GM12878 (cell line): ENCODE measurements at regions not wholly inside any gene's neighbourhood (a gene's known extent, or its start where the extent isn't known, plus 50 kb on each side); places are given as distances from the start of the nearest gene placed in this dataset.

Source experiments
- ATF3 ChIP-seq: IDR thresholded peaks from 2 replicates; pipeline ENCODE4 v1.6.1; 2011; ENCODE audit warnings: low read depth, mild to moderate bottlenecking, low read length, moderate library complexity, borderline replicate concordance; ENCODE audit errors: extremely low read depth
- BACH1 ChIP-seq: fragments of 450-650 bp; IDR thresholded peaks from 2 replicates; pipeline ENCODE4 v1.6.1; 2017; ENCODE audit warnings: mild to moderate bottlenecking, borderline replicate concordance
- CBFB ChIP-seq: IDR thresholded peaks from 2 replicates; pipeline ENCODE4 v1.6.1; 2016; ENCODE audit warnings: antibody characterized with exemption, low read depth
- CBX5 ChIP-seq: sonication (generic); IDR thresholded peaks from 2 replicates; pipeline ENCODE4 v1.6.1; 2016; ENCODE audit warnings: low read depth, moderate library complexity, mild to moderate bottlenecking, inconsistent platforms
- ESRRA ChIP-seq: IDR thresholded peaks from 2 replicates; pipeline ENCODE4 v1.6.1; 2012; ENCODE audit warnings: mild to moderate bottlenecking, low read length, improper control_type of control experiment
- FOS ChIP-seq: IDR thresholded peaks from 3 replicates; pipeline ENCODE4 v1.6.1; 2011; ENCODE audit warnings: borderline replicate concordance; ENCODE audit not compliant: insufficient read length; ENCODE audit errors: extremely low read depth
- GABPA ChIP-seq: IDR thresholded peaks from 2 replicates; pipeline ENCODE4 v1.6.1; 2014; ENCODE audit warnings: antibody characterized with exemption, low read depth, mild to moderate bottlenecking, inconsistent platforms
- IRF5 ChIP-seq: fragments of 450-650 bp; IDR thresholded peaks from 2 replicates; pipeline ENCODE4 v1.6.1; 2017; ENCODE audit warnings: borderline replicate concordance
- LARP7 ChIP-seq: fragments of 450-650 bp; IDR thresholded peaks from 2 replicates; pipeline ENCODE4 v1.6.1; 2017; ENCODE audit warnings: mild to moderate bottlenecking
- MTA3 ChIP-seq: IDR thresholded peaks from 2 replicates; pipeline ENCODE4 v1.6.1; 2012; ENCODE audit warnings: low read length, inconsistent platforms, borderline replicate concordance
- NBN ChIP-seq: fragments of 450-650 bp; IDR thresholded peaks from 2 replicates; pipeline ENCODE4 v1.6.1; 2016
- NR2F1 ChIP-seq: fragments of 450-650 bp; conservative IDR thresholded peaks from 2 replicates; pipeline ENCODE4 v1.6.1; 2017; ENCODE audit warnings: mild to moderate bottlenecking
- POLR2A ChIP-seq: IDR thresholded peaks from 2 replicates; pipeline ENCODE4 v1.6.1; 2011; ENCODE audit warnings: low read depth, mild to moderate bottlenecking, low read length
- RCOR1 ChIP-seq: conservative IDR thresholded peaks from 2 replicates; pipeline ENCODE4 v1.6.1; 2012; ENCODE audit warnings: low read depth, low read length, improper control_type of control experiment
- SMC3 ChIP-seq: IDR thresholded peaks from 2 replicates; pipeline ENCODE4 v1.6.1; 2011; ENCODE audit warnings: low read length, improper control_type of control experiment, borderline replicate concordance
- SUZ12 ChIP-seq: fragments of 200-600 bp; sonication (generic); IDR thresholded peaks from one replicate; pipeline ENCODE4 v1.6.1; 2018; ENCODE audit warnings: antibody characterized with exemption, mild to moderate bottlenecking; ENCODE audit not compliant: unreplicated experiment
- TAF1 ChIP-seq: IDR thresholded peaks from 2 replicates; pipeline ENCODE4 v1.6.1; 2011; ENCODE audit warnings: mild to moderate bottlenecking, low read depth, low read length, borderline replicate concordance
- TF ChIP-seq, protein P1 (sequence below): fragments of 450-650 bp; IDR thresholded peaks from 2 replicates; pipeline ENCODE4 v1.6.1; 2017; ENCODE audit warnings: mild to moderate bottlenecking, moderate library complexity
- TF ChIP-seq, protein P2 (sequence below): IDR thresholded peaks from 2 replicates; pipeline ENCODE4 v1.6.1; 2011; ENCODE audit warnings: borderline replicate concordance, low read depth, mild to moderate bottlenecking, moderate library complexity, low read length; ENCODE audit not compliant: insufficient read depth, poor library complexity, severe bottlenecking
- TF ChIP-seq, protein P3 (sequence below): fragments of 150-350 bp; IDR thresholded peaks from 2 replicates; pipeline ENCODE4 v1.6.1; 2016; ENCODE audit warnings: low read depth, low read length

GRCh38 chr6:27814665-27815424, 97.4 kb downstream of the OR2B2 start (continued):
- TF ChIP-seq, protein P1, sequence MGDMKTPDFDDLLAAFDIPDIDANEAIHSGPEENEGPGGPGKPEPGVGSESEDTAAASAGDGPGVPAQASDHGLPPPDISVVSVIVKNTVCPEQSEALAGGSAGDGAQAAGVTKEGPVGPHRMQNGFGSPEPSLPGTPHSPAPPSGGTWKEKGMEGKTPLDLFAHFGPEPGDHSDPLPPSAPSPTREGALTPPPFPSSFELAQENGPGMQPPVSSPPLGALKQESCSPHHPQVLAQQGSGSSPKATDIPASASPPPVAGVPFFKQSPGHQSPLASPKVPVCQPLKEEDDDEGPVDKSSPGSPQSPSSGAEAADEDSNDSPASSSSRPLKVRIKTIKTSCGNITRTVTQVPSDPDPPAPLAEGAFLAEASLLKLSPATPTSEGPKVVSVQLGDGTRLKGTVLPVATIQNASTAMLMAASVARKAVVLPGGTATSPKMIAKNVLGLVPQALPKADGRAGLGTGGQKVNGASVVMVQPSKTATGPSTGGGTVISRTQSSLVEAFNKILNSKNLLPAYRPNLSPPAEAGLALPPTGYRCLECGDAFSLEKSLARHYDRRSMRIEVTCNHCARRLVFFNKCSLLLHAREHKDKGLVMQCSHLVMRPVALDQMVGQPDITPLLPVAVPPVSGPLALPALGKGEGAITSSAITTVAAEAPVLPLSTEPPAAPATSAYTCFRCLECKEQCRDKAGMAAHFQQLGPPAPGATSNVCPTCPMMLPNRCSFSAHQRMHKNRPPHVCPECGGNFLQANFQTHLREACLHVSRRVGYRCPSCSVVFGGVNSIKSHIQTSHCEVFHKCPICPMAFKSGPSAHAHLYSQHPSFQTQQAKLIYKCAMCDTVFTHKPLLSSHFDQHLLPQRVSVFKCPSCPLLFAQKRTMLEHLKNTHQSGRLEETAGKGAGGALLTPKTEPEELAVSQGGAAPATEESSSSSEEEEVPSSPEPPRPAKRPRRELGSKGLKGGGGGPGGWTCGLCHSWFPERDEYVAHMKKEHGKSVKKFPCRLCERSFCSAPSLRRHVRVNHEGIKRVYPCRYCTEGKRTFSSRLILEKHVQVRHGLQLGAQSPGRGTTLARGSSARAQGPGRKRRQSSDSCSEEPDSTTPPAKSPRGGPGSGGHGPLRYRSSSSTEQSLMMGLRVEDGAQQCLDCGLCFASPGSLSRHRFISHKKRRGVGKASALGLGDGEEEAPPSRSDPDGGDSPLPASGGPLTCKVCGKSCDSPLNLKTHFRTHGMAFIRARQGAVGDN: peak; percentile 48
- no peak; the same call in none of the 2 replicates for TF ChIP-seq MTA3
- TF ChIP-seq ATF3: no peak
- TF ChIP-seq BACH1: peak; percentile 58; the same call in 1 of the 2 replicates
- no peak for TF ChIP-seq CBFB
- no peak for TF ChIP-seq CBX5
- TF ChIP-seq SUZ12: no peak
- TF ChIP-seq RCOR1: no peak
- TF ChIP-seq LARP7: peak; percentile 65
- TF ChIP-seq SMC3: no peak
- TF ChIP-seq ESRRA: no peak
- TF ChIP-seq, protein P2, sequence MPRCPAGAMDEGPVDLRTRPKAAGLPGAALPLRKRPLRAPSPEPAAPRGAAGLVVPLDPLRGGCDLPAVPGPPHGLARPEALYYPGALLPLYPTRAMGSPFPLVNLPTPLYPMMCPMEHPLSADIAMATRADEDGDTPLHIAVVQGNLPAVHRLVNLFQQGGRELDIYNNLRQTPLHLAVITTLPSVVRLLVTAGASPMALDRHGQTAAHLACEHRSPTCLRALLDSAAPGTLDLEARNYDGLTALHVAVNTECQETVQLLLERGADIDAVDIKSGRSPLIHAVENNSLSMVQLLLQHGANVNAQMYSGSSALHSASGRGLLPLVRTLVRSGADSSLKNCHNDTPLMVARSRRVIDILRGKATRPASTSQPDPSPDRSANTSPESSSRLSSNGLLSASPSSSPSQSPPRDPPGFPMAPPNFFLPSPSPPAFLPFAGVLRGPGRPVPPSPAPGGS: no peak
- no peak for TF ChIP-seq GABPA
- TF ChIP-seq, protein P3, sequence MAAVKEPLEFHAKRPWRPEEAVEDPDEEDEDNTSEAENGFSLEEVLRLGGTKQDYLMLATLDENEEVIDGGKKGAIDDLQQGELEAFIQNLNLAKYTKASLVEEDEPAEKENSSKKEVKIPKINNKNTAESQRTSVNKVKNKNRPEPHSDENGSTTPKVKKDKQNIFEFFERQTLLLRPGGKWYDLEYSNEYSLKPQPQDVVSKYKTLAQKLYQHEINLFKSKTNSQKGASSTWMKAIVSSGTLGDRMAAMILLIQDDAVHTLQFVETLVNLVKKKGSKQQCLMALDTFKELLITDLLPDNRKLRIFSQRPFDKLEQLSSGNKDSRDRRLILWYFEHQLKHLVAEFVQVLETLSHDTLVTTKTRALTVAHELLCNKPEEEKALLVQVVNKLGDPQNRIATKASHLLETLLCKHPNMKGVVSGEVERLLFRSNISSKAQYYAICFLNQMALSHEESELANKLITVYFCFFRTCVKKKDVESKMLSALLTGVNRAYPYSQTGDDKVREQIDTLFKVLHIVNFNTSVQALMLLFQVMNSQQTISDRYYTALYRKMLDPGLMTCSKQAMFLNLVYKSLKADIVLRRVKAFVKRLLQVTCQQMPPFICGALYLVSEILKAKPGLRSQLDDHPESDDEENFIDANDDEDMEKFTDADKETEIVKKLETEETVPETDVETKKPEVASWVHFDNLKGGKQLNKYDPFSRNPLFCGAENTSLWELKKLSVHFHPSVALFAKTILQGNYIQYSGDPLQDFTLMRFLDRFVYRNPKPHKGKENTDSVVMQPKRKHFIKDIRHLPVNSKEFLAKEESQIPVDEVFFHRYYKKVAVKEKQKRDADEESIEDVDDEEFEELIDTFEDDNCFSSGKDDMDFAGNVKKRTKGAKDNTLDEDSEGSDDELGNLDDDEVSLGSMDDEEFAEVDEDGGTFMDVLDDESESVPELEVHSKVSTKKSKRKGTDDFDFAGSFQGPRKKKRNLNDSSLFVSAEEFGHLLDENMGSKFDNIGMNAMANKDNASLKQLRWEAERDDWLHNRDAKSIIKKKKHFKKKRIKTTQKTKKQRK: no peak
- no peak for TF ChIP-seq IRF5
- peak; percentile 66 for TF ChIP-seq FOS
- peak; percentile 68; the same call in 1 of the 2 replicates for TF ChIP-seq TAF1
- peak; percentile 85 for TF ChIP-seq POLR2A
- TF ChIP-seq NBN: 0 out of 2 replicates have a peak, but pooled peaks have one; percentile 18
- no peak for TF ChIP-seq NR2F1
